GM19324 (cell line): ENCODE measurements at regions not wholly inside any gene's neighbourhood (a gene's known extent, or its start where the extent isn't known, plus 50 kb on each side); places are given as distances from the start of the nearest gene placed in this dataset.

Source experiments
- ATAC-seq: cut with Tn5 transposase; IDR thresholded peaks from one replicate; pipeline ENCODE4 v1.9.1; 2021; ENCODE audit warnings: mild to moderate bottlenecking, moderate library complexity; ENCODE audit not compliant: unreplicated experiment, low FRiP score

DNA sequence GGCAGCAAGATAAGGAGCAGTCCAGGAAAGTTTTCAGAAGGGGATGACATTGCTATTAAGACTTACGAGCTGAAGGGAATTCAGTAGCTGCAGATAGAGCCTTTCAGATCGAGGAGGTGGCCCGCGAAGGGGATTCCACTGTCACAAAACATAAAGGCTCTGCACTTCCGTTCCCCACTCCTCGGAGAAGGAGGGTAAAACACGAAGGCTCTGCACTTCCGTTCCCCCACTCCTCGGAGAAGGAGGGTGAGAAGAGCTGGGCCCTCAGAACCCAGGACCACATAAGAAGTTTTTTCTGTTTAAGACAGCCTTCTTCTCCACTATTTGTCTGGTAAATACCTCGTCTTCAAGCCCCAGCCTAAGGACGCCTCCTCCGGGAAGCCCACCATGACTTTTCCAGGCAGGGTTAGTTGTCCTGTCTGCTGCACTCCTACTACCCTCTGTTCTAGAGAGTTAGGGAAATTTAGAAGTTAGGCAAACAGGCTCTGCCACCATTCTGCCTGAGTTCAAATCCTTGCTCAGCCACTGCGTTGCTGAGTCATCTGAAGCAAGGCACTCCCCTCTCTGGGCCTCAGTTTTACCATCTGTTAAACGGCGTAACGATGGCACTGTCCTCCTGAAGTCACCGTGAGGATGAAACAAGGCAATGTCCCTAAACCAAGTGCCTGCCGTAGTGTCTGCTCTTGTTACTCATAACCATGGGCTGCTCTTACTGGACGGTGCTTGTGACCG lies 134.1 kb upstream of the HES1 start:
- no peak for ATAC-seq

GRCh38 chr3:194003114-194004057 lies 132.6 kb upstream of the HES1 start:
- ATAC-seq: peak; percentile 46

DNA sequence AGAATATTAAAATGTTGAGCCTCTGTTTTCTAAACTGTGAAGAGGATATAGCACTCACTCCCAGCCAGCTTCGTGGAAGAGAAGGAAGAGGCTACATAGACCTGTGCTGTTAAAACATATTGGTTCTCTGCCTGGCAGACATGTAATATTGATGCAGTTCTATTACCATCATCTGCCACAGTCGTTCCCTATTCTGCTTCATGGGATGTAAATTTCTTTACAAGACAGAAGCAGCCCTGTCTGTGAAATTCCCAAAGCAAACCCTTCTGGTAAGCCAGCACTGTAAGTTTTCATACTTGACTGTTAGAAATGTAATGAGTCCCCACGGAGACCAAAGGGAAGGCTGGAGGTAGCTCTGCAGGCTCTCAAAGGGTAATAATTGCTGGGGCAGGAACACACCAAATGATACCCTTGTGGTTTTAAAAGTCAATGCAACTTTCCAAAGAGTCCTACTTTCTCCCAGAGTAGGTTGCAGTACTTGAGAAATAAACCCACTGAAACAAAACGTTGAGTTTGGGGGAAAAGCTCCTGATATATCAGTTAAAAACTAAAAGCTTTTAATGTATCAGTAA lies 129.9 kb upstream of the HES1 start:
- no peak for ATAC-seq

GRCh38 chr3:194007592-194008337 lies 128.2 kb upstream of the HES1 start:
- ATAC-seq: no peak

DNA sequence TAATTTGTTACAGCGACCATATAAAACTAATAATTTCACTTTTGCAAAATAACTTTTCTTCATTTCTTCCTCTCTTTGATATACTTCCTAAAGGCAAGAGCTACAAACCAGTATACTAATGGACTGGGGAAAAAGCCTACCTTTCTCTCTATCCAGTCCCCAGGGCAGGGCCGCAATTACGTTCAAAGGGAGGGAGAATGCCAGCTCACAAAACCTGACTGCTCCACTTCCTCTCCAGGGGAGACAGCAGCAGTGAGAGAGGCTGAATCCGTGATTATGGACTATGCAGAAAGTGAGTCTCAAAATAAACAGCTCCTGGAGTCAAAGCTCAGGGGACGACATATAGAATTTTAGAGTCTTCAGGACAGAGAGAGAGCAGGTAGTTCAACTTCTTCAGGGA lies 126.9 kb upstream of the HES1 start:
- ATAC-seq: no peak

DNA sequence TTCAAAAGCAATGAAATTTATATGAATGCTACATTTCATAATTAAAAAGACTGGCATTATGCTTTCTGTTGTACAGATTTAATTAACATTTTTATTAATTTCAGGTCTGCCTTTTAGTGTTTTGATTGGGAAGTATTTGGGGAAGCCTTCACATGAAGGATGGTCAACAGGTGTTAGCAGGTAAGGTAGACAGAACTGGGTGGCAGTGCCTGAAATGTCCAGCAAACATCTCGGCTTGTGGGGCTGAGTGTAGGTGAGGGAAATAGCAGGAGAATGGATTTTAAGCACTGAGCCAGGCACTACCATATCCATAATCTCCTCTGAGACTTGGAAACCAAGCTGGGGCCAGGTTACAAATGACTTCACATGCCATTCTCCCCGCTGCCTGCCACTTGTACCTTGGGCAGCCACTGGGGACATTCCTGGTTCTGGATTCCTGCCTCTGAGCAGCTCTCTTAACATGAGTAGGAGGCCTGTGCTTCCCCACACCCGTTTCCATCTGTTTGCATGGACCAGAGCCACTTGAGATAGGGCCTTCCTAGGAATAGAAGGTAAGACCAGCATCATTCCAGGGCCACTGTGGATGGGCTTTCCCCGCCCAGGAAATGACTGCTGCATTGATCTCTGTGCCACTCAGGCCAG lies 125.9 kb upstream of the HES1 start:
- no peak for ATAC-seq

GRCh38 chr3:194011807-194012206 lies 124.1 kb upstream of the HES1 start:
- ATAC-seq: no peak

DNA sequence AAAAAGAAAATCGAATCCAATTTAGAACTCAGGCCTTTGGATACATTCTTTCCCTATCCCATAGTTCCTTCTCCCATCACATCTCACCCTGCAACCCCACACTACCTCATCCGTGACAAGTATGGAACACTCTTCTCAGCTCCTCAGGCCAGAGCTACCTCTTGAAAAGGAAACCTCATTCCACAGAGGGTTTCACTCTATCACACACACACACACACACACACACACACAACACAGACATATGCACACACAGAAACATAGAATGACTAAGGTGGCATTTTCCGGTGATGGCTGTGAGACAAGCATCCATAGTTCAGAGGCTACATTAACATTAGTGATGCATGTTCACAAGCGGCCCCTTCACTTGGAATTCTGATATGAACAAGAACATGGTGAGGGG lies 122.0 kb upstream of the HES1 start:
- no peak for ATAC-seq

DNA sequence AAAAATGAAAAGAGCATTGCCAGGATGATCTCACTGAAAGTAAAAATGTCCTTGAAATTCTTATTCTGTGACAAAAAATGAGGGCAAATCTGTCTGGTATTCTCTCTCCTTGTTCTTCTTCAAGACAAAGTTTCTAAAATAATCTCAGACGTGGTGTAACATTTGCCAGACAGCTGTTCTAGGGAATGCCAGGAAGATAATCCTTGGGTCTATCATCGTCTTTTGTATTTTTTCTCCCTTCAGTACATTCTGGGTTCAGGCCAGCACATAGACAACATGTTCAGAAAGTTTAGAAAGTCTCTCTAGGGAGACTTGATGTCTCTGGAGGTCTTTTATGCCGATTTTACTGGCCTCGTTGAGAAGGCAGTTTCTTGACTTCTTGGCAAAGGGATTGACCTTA lies 121.2 kb upstream of the HES1 start:
- ATAC-seq: no peak

GRCh38 chr3:194019398-194020165 lies 116.4 kb upstream of the HES1 start:
- no peak for ATAC-seq

DNA sequence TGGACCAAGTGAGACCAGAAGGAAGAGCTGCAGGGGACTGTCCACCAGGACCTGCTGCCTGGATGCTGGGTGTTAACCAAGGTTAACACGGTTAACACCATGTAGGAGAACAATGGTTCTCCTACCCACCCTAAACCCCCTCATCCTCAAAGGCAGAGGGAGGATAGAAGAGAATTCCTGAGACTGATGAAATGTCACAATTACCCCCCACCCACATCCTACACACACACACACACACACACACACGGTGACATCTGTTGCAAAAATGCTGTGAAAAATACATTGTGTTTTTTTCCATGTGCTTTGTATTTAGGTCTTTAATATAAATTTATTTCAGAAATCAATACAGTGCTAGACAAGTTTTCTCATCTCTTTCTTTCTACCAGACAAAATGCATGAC lies 113.9 kb upstream of the HES1 start:
- ATAC-seq: no peak

GRCh38 chr3:194022816-194023215 lies 113.1 kb upstream of the HES1 start:
- no peak for ATAC-seq

- ATAC-seq: no peak
Measured at GRCh38 chr3:194023501-194024280, 112.3 kb upstream of the HES1 start.

- ATAC-seq: no peak
Measured at GRCh38 chr3:194025119-194025518, 110.8 kb upstream of the HES1 start.

- no peak for ATAC-seq
Measured at GRCh38 chr3:194025951-194026350, 110.0 kb upstream of the HES1 start.

DNA sequence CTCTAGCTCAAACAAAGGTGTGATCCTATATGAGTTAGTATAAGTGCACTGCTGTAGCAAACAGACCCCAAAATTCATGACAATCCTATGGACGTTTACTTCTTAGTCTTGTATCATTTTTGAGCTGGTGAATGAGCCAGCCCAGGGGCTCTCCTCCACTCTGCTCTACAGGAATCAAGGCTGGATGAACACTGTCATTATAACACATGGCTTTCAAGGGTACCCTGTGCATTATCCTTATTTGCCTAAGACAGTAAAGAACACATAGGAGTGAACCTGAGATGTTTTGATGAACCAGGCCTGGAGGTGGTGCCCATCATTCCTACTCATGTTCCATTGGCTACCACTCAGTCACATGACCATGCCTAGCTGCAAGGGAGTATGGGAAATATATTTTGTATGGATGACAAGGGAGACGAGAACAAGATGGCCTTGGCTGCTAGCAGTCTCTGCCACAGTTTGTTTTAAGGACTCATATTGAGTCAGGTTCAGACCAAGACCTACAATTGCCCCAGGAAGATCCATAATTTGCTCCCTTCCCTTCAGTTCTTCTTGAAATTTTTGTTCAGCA lies 107.4 kb upstream of the HES1 start:
- no peak for ATAC-seq

GRCh38 chr3:194029846-194030245 lies 106.1 kb upstream of the HES1 start:
- ATAC-seq: no peak

DNA sequence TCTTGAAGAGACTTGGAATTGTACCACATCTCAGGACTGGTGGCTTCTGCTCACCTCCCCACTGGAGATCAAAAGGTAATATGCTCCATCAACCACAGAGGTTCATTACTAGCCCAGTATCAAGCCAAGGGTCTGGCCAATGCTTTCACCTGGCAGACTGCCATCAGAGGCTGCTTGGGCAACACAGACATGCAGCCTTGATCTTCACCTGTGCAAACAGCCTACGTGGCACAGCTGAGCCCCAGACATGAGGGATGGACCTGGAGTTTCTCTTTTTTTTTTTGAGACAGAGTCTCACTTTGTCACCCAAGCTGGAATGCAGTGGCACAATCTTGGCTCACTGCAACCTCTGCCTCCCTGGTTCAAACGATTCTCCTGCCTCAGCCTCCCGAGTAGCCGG lies 105.6 kb upstream of the HES1 start:
- no peak for ATAC-seq
